ENCODE measurements at regions not wholly inside any gene's neighbourhood (a gene's known extent, or its start where the extent isn't known, plus 50 kb on each side); places are given as distances from the start of the nearest gene placed in this dataset.

- CTCF ChIA-PET = no interaction called here
- in situ Hi-C loops (cut with MboI; ENCODE audit: low sequenced_read_pairs) = no loop called here
Measured at GRCh38 chr18:22344908-22345670, 72.6 kb downstream of the CTAGE1 start.

More at GRCh38 chr18:22344908-22345670, 72.6 kb downstream of the CTAGE1 start:
- no peak for TF ChIP-seq RFX5 (IDR thresholded peaks at IDR 0.05; ENCODE audit: low read depth, low read length)
- TF ChIP-seq FOS (IDR thresholded peaks at IDR 0.05; ENCODE audit: low read depth, low read length) = no peak
- no peak for TF ChIP-seq CTCF (conservative IDR thresholded peaks at IDR 0.05; ENCODE audit: low read depth, low read length)
- no peak overlapping the region for H3K4me3 ChIP-seq (ENCODE audit: insufficient read depth, low read depth, low read length)
- H3K36me3 ChIP-seq (ENCODE audit: control insufficient read depth, insufficient read depth, low read length) = no peaks in the 10 kb centered on the region
- H3K9me1 ChIP-seq (ENCODE audit: insufficient read depth, low read length) = peaks cover 10% of the 10 kb centered on the region
- no peak overlapping the region for H3K4me2 ChIP-seq (ENCODE audit: low read depth, low read length)
- DNase-seq = no peak
- POLR2A ChIA-PET (ENCODE audit: unreplicated experiment) = no interaction called here
- no peak overlapping the region for H2AK5ac ChIP-seq (ENCODE audit: low read depth, low read length)
- BruUV-seq (replicated peaks) = no TSS peak
- H3K56ac ChIP-seq (ENCODE audit: extremely low read depth, insufficient read depth, low read length) = no peak overlapping the region
- intact Hi-C loops (cut with micrococcal nuclease) (loop anchor here (5.0 kb wide), 1 partner anchor 157 kb away; no protein-coding TSS in a partner anchor), dilution Hi-C loops (cut with HindIII; ENCODE audit: low sequenced_read_pairs, unreplicated experiment) (no loop called here)
- H2BK120ac ChIP-seq (ENCODE audit: low read depth, low read length) = no peak overlapping the region
- H4K91ac ChIP-seq (ENCODE audit: insufficient read depth, low read depth, low read length) = no peak overlapping the region
- no peak overlapping the region for H2AK9ac ChIP-seq (replicated peaks; ENCODE audit: low read depth, low read length, poor library complexity)
- no peak overlapping the region for H2BK15ac ChIP-seq (ENCODE audit: low read depth, low read length)
- no peak overlapping the region for H4K8ac ChIP-seq (ENCODE audit: low read depth in 2 of 2, low read length in 2 of 2)
- no peak overlapping the region for H3K18ac ChIP-seq (ENCODE audit: low read depth, low read length)
- no peak overlapping the region for H2BK5ac ChIP-seq (ENCODE audit: low read depth, low read length, poor library complexity, severe bottlenecking)
- no peak overlapping the region for H3K23ac ChIP-seq (ENCODE audit: low read depth, low read length)
- no peak for ATAC-seq (ENCODE audit: low read depth)
- no peak overlapping the region for H3K27ac ChIP-seq (ENCODE audit: insufficient read depth, low read length)
- H3K4me1 ChIP-seq (ENCODE audit: control insufficient read depth, insufficient read depth, low read length) = peaks cover 24% of the 10 kb centered on the region
- no peaks in the 10 kb centered on the region for H4K20me1 ChIP-seq (ENCODE audit: insufficient read depth, low read length)
- no peak overlapping the region for H3K9ac ChIP-seq (ENCODE audit: low read depth, low read length)
- H2BK20ac ChIP-seq (ENCODE audit: low read depth, low read length) = no peak overlapping the region
- H2AFZ ChIP-seq (replicated peaks; ENCODE audit: low read length, poor library complexity) = peak overlapping the region; percentile 37
- peak overlapping the region; percentile 29; the same call in 1 of the 2 replicates for H3K14ac ChIP-seq (replicated peaks; ENCODE audit: low read depth, low read length)
- WGBS, 2 experiments (ENCODE audit: extremely low coverage in 2 of 2, insufficient read length in 1 of 2) = no CpG with 5 or more reads among the region's 3 CpGs
- no peaks in the 10 kb centered on the region for H3K27me3 ChIP-seq (ENCODE audit: control insufficient read depth, insufficient read depth, low read length)
- H3K79me1 ChIP-seq (ENCODE audit: low read depth in 1 of 2, low read length in 2 of 2) = no peaks in the 10 kb centered on the region
- no peaks in the 10 kb centered on the region for H3K9me3 ChIP-seq (ENCODE audit: control insufficient read depth, insufficient read depth, low read length)
- no peak overlapping the region for H4K5ac ChIP-seq (ENCODE audit: low read depth, low read length)
- H3K4ac ChIP-seq (ENCODE audit: low read depth, low read length) = no peak overlapping the region

Measured in IMR-90 (cell line).